DND-41 (cell line): ENCODE measurements at regions not wholly inside any gene's neighbourhood (a gene's known extent, or its start where the extent isn't known, plus 50 kb on each side); places are given as distances from the start of the nearest gene placed in this dataset.

Experiments
- ATAC-seq: fragments of 200-7000 bp; cut with Tn5 transposase; 3 replicates; pipeline ENCODE4 v1.9.1; 2021; ENCODE audit warnings: low read depth; ENCODE audit not compliant: insufficient read depth
- DNase-seq: peaks from one replicate; pipeline ENCODE4 v3.0.0-alpha.2; 2020
- H2AFZ ChIP-seq: 2 replicates; pipeline ENCODE4 v1.6.0; 2012; ENCODE audit warnings: low read depth, low read length
- H3K27ac ChIP-seq: 2 replicates; pipeline ENCODE4 v1.5.1; 2012; ENCODE audit warnings: low read length, inconsistent platforms
- H3K27me3 ChIP-seq: fragments of 200-600 bp; sonication (generic); 2 replicates; pipeline ENCODE4 v1.6.0; 2012; ENCODE audit warnings: low read length, mild to moderate bottlenecking, inconsistent platforms; ENCODE audit not compliant: insufficient read depth, poor library complexity
- H3K36me3 ChIP-seq: 2 replicates; pipeline ENCODE4 v1.5.1; 2012; ENCODE audit warnings: low read length, inconsistent platforms; ENCODE audit not compliant: insufficient read depth
- H3K4me1 ChIP-seq: 2 replicates; pipeline ENCODE4 v1.5.1; 2012; ENCODE audit warnings: mild to moderate bottlenecking, low read length; ENCODE audit not compliant: insufficient read depth
- H3K4me2 ChIP-seq: 2 replicates; pipeline ENCODE4 v1.6.0; 2012; ENCODE audit warnings: mild to moderate bottlenecking, moderate library complexity, low read length, inconsistent platforms; ENCODE audit not compliant: insufficient read depth
- H3K4me3 ChIP-seq, 2 experiments: fragments of 200-600 bp in 1 of 2; shearing (Covaris generic) in 1 of 2; 2 replicates each; pipeline ENCODE4 v1.5.1; 2012 to 2016; ENCODE audit warnings: inconsistent platforms in 2 of 2, low read length in 2 of 2, mild to moderate bottlenecking in 2 of 2, low read depth in 1 of 2, moderate library complexity in 1 of 2
- H3K79me2 ChIP-seq: 2 replicates; pipeline ENCODE4 v1.6.0; 2012; ENCODE audit warnings: low read length, inconsistent platforms; ENCODE audit not compliant: insufficient read depth
- H3K9ac ChIP-seq: 2 replicates; pipeline ENCODE4 v1.6.0; 2012; ENCODE audit warnings: low read depth, mild to moderate bottlenecking, inconsistent platforms, low read length, moderate library complexity
- H3K9me3 ChIP-seq: 2 replicates; pipeline ENCODE4 v1.5.1; 2012; ENCODE audit warnings: low read length, moderate library complexity, mild to moderate bottlenecking, inconsistent platforms; ENCODE audit not compliant: insufficient read depth, severe bottlenecking
- H4K20me1 ChIP-seq: 2 replicates; pipeline ENCODE4 v1.6.0; 2012; ENCODE audit warnings: low read length; ENCODE audit not compliant: insufficient read depth
- CTCF ChIP-seq: IDR thresholded peaks from 2 replicates; pipeline ENCODE4 v1.5.1; 2012; ENCODE audit warnings: borderline replicate concordance, low read length, moderate library complexity, mild to moderate bottlenecking; ENCODE audit not compliant: poor library complexity, severe bottlenecking; ENCODE audit errors: extremely low read depth
- EZH2 ChIP-seq: IDR thresholded peaks from 3 replicates; pipeline ENCODE4 v1.6.1; 2012; ENCODE audit warnings: borderline replicate concordance, low read depth, mild to moderate bottlenecking, moderate library complexity, low read length, inconsistent platforms; ENCODE audit not compliant: severe bottlenecking

GRCh38 chr2:163123526-163123925 is 285.0 kb upstream of the KCNH7 start:
- H3K79me2 ChIP-seq = no peaks in the 10 kb centered on the region
- H3K4me3 ChIP-seq = no peak overlapping the region
- no peak overlapping the region for H3K4me2 ChIP-seq
- ATAC-seq (no peak), DNase-seq (no peak)
- no peaks in the 10 kb centered on the region for H4K20me1 ChIP-seq
- H2AFZ ChIP-seq = no peak overlapping the region
- H3K36me3 ChIP-seq = no peaks in the 10 kb centered on the region
- H3K27me3 ChIP-seq = peaks cover 16% of the 10 kb centered on the region
- no peak overlapping the region for H3K9ac ChIP-seq
- H3K27ac ChIP-seq = no peak overlapping the region
- no peaks in the 10 kb centered on the region for H3K4me1 ChIP-seq
- no peaks in the 10 kb centered on the region for H3K9me3 ChIP-seq
- TF ChIP-seq CTCF (no peak), EZH2 (no peak)

GRCh38 chr2:163122257-163122656 is 283.7 kb upstream of the KCNH7 start:
- Histone ChIP-seq H3K4me3 (no peak overlapping the region), H3K27me3 (peaks cover 16% of the 10 kb centered on the region), H4K20me1 (no peaks in the 10 kb centered on the region), H3K4me2 (no peak overlapping the region), H2AFZ (no peak overlapping the region), H3K36me3 (no peaks in the 10 kb centered on the region), H3K79me2 (no peaks in the 10 kb centered on the region), H3K4me1 (no peaks in the 10 kb centered on the region), H3K9me3 (no peaks in the 10 kb centered on the region), H3K27ac (no peak overlapping the region), H3K9ac (no peak overlapping the region)
- no peak for DNase-seq
- TF ChIP-seq EZH2 (no peak), CTCF (no peak)
- ATAC-seq = no peak

- H3K79me2 ChIP-seq = no peaks in the 10 kb centered on the region
- no peaks in the 10 kb centered on the region for H3K9me3 ChIP-seq
- ATAC-seq (no peak), DNase-seq (no peak)
- TF ChIP-seq CTCF (no peak), EZH2 (no peak)
- H3K9ac ChIP-seq = no peak overlapping the region
- no peak overlapping the region for H3K4me2 ChIP-seq
- no peak overlapping the region for H2AFZ ChIP-seq
- H3K27ac ChIP-seq = no peak overlapping the region
- no peaks in the 10 kb centered on the region for H3K36me3 ChIP-seq
- no peaks in the 10 kb centered on the region for H3K4me1 ChIP-seq
- H3K4me3 ChIP-seq = no peak overlapping the region
- H4K20me1 ChIP-seq = no peaks in the 10 kb centered on the region
- H3K27me3 ChIP-seq = peaks cover 16% of the 10 kb centered on the region
Observed at GRCh38 chr2:163121483-163121882, 282.9 kb upstream of the KCNH7 start.

GRCh38 chr2:163119966-163120365 is 281.4 kb upstream of the KCNH7 start:
- TF ChIP-seq EZH2 = no peak
- no peak for TF ChIP-seq CTCF
- peaks cover 16% of the 10 kb centered on the region for H3K27me3 ChIP-seq
- no peaks in the 10 kb centered on the region for H3K9me3 ChIP-seq
- no peak overlapping the region for H2AFZ ChIP-seq
- no peaks in the 10 kb centered on the region for H3K4me1 ChIP-seq
- no peak for ATAC-seq
- no peaks in the 10 kb centered on the region for H3K36me3 ChIP-seq
- H3K4me3 ChIP-seq = no peak overlapping the region
- no peaks in the 10 kb centered on the region for H4K20me1 ChIP-seq
- no peak overlapping the region for H3K27ac ChIP-seq
- DNase-seq = no peak
- no peaks in the 10 kb centered on the region for H3K79me2 ChIP-seq
- H3K9ac ChIP-seq = no peak overlapping the region
- H3K4me2 ChIP-seq = no peak overlapping the region
